Liver (tissue), 3 donors: ENCODE measurements at regions not wholly inside any gene's neighbourhood (a gene's known extent, or its start where the extent isn't known, plus 50 kb on each side); places are given as distances from the start of the nearest gene placed in this dataset.

ENCODE experiments used
- RAD21 ChIP-seq, 2 donors: IDR thresholded peaks; 2 replicates each; pipeline ENCODE4 v1.6.1; 2016; ENCODE audit warnings: antibody characterized with exemption in 2 of 2, mild to moderate bottlenecking in 2 of 2
- TF ChIP-seq, protein P1 (sequence below): fragments of 150-350 bp; IDR thresholded peaks from 2 replicates; pipeline ENCODE4 v1.5.1; 2017; ENCODE audit warnings: improper control_type of control experiment, low read depth, low read length; ENCODE audit not compliant: missing input control
- TF ChIP-seq, protein P2 (sequence below): IDR thresholded peaks from 2 replicates; pipeline ENCODE4 v1.6.1; 2016; ENCODE audit warnings: antibody characterized with exemption
- donor health status: healthy.
- donor health status: healthy.

DNA sequence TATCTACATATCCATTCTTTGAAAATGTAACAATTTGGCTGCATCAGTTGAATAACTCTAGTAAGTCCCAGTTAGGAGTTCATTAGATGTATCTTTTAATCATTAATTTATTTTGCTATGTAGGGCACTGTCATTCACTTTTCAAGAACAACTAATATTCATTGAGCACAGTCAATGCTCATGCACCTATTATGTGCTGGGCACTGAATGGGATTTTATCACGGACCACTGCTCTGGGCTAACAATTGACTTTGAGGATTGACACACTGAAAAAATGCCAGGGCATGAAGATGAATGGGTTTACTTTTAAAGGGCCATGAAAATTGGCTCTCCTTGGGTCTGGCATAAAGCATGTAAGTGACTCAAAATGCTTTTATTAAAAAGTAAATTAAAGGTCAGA, 375.2 kb downstream of the PLPP3 start:
- TF ChIP-seq, protein P1, sequence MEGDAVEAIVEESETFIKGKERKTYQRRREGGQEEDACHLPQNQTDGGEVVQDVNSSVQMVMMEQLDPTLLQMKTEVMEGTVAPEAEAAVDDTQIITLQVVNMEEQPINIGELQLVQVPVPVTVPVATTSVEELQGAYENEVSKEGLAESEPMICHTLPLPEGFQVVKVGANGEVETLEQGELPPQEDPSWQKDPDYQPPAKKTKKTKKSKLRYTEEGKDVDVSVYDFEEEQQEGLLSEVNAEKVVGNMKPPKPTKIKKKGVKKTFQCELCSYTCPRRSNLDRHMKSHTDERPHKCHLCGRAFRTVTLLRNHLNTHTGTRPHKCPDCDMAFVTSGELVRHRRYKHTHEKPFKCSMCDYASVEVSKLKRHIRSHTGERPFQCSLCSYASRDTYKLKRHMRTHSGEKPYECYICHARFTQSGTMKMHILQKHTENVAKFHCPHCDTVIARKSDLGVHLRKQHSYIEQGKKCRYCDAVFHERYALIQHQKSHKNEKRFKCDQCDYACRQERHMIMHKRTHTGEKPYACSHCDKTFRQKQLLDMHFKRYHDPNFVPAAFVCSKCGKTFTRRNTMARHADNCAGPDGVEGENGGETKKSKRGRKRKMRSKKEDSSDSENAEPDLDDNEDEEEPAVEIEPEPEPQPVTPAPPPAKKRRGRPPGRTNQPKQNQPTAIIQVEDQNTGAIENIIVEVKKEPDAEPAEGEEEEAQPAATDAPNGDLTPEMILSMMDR: no peak
- TF ChIP-seq, protein P2, sequence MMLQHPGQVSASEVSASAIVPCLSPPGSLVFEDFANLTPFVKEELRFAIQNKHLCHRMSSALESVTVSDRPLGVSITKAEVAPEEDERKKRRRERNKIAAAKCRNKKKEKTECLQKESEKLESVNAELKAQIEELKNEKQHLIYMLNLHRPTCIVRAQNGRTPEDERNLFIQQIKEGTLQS: no peak
- TF ChIP-seq RAD21 (IDR thresholded peaks at IDR 0.05): no peak
